ENCODE measurements at regions not wholly inside any gene's neighbourhood (a gene's known extent, or its start where the extent isn't known, plus 50 kb on each side); places are given as distances from the start of the nearest gene placed in this dataset.

DNA sequence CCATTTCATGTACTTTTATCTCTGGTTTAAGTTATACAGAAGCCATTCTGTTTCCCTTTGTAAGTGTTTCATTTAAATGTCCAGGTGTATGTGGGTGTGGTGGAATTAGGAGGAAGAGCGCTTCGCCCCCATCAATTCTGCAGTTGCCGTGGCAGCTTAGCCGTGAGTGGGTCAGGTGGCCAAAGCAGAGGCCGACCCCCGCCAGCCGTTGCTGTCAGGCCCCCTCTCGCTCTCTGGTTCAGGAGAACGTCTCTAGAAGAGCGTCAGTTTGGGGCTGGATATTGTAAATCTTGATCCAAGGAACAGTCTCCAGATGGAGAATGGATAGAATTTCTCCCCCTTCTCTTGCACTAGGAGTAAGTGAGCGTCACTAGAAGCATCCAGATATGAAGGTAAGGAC lies 367.4 kb downstream of the FOXA2 start:
- no peak for DNase-seq

GRCh38 chr20:22214296-22214695 lies 370.1 kb downstream of the FOXA2 start:
- DNase-seq = no peak

- DNase-seq = no peak
These were observed 371.1 kb downstream of the FOXA2 start for GRCh38 chr20:22213271-22213670.

- no peak for DNase-seq
These were observed 377.1 kb downstream of the FOXA2 start for GRCh38 chr20:22207280-22207679.

DNA sequence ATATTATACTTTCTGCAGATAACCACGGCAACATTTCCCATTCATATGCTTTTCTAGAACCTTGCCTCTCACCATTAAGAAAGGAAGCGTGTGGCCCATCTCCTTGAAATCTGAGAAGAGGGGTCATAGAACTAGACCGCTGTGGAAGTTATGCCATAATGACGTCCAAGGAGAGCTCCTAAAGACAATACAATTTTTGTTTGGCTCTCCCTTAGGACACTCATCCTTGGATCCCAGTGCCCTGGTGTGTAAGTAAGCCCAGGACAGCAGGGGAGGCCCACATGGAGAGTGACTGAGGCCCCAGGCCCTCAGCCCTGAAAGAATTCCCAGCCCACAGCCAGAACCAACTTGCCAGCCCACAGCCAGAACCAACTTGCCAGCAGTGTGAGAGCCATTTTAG lies 379.6 kb downstream of the FOXA2 start:
- DNase-seq = no peak

DNA sequence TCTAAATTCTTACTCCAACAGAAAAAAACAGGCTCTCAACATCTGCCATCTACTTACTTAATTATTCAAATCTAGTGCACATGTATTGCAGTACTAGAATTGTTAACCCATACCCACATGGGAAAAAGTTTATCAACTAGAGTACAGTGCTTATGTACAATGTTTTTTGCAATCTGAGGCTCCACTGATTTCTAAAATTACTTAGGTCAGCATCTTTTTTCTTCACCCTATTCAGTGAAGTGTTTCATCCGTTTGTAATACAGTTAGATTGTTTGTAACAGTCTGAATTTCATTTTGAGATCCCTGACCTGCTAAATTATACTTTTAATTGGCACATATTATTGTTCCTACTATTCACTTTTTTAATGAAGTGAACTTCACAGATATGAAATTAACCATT lies 402.2 kb downstream of the FOXA2 start:
- DNase-seq = no peak

DNA sequence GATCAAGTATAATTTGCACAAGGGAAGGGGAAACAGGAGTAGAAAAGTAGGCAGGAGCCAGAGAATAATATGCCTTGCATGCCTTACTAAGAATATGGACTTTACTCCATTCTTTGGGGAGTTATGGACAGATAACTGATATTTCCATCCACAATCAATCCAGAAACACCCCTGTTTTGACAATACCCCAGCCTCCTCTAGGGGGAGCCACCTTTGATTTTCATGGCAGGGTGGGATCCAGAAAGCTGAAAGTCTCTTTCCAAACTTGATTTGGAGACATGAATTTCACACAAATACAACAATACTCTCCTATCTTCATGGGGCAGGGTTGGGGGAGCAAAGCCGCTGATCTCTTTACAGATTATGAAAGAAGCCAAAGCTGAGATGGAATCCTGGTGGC lies 404.1 kb downstream of the FOXA2 start:
- DNase-seq = no peak

GRCh38 chr20:22160101-22160652 lies 424.2 kb downstream of the FOXA2 start:
- no peak for DNase-seq

GRCh38 chr20:22159276-22159675 lies 425.1 kb downstream of the FOXA2 start:
- DNase-seq = no peak

GRCh38 chr20:22127587-22127986 lies 422.1 kb downstream of the PAX1 start:
- no peak for DNase-seq

DNA sequence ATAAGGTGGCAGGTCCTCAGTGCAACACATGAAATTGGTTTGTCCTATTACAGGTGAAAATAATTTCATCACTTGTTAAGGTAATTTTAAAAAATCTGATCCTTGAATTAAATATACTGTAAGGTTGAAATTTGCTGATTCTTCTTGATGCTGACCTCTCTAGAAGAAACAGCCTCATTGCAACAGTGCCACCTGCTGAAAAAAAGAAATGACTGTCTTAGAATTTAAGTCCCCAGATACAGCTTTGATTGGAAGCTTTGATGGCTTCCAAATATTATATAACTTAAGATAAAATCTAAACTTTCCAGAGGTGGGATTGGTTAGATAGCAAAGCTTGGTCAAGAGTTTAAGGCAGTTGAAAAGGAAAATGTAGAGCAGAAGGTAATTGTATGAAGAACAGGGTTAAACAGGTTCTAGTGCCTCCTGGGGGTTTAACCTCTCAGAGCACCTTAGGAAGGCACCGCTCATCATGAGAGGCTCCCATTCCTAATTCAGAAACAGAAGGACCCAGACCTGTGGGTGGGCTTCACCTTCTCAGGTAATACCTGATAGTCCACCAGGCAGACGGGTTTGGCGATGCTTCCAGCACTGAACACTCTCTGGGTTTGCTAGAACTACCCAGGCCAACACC lies 401.0 kb downstream of the PAX1 start:
- no peak for DNase-seq

- DNase-seq = no peak
These were observed 396.1 kb downstream of the PAX1 start for GRCh38 chr20:22101606-22102005.

- DNase-seq = no peak
These were observed 395.2 kb downstream of the PAX1 start for GRCh38 chr20:22100686-22101085.

GRCh38 chr20:22099348-22099747 lies 393.9 kb downstream of the PAX1 start:
- DNase-seq = no peak

DNA sequence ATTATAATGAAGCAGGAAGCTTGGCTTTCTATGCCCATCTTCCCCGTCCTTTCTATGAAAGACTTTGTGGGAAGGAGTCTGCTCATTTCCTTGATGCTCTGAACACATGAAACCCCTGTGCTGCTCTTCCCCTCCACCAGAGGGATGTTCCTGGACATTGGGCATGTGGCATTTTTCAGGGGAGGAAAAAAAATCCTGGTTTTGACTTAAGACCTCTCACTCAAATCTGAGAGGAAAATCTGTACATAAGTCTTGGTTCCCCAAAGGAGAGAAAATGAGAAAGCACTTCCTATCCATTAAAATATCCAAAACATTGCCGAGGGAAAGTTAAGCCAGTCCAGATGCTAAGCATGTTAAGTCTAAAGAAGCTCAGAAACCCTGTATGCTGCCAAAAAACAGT lies 393.0 kb downstream of the PAX1 start:
- DNase-seq = no peak

GRCh38 chr20:22093122-22093521 lies 387.7 kb downstream of the PAX1 start:
- no peak for DNase-seq

GRCh38 chr20:22088882-22089281 lies 383.4 kb downstream of the PAX1 start:
- no peak for DNase-seq

DNA sequence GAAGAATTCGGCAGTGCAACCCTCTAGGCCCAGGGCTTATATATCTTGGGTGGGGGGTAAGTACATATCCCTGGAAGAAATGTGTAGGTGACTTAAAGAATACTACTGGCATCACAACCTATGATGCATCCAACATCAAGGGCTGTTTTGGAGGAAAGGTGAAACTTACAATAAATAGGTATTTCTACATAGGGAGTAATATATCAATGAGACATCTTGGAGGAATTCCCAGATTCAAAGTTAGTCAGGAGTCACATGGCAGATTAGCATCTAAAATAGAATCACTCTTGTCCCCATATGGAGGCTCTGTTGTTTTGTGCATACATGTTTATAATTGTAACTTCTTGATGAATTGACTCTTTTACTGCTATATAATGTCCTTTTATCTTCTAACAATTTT lies 375.5 kb downstream of the PAX1 start:
- no peak for DNase-seq

- DNase-seq = no peak
These were observed 369.2 kb downstream of the PAX1 start for GRCh38 chr20:22074635-22075034.

DNA sequence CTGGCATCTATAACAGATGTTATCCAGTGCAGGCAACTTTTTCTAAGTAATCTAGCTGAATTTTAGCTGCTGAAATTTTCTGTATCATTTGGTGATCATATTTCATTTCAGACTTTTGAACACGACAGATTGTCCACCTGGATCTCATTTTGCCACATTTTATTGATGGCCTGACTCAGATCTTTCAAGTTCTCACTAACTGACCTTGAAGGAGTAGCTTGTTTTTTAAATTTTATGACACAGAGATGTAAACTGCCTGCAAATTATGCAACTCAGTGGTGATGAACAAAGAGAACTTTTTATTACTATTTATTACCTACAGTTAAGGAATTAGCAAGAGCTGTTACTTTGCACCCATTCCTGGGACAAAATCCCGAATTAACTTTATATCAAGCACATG lies 366.4 kb downstream of the PAX1 start:
- no peak for DNase-seq

DNA sequence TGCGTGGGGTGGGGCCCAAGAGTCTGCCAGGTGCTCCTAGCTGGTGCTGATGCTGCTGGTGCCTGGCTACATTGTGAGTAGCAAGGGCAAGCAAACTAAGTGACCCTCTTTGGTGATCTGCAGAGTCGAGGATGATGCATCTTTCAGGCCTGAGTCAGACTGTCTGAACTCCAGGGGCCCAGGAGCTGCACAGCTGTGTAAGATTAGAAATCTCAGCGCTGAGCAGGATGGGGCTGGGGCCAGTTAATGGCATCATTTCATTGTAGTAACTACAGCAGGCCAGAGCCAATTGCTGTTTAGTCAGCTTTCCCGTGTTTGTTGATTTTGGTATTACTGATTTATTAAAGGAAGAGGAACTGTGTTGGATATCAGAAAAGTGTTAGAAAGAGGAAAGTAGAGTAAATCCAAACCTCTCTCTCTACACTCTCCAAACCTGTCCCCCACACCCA lies 365.2 kb downstream of the PAX1 start:
- DNase-seq = no peak

DNA sequence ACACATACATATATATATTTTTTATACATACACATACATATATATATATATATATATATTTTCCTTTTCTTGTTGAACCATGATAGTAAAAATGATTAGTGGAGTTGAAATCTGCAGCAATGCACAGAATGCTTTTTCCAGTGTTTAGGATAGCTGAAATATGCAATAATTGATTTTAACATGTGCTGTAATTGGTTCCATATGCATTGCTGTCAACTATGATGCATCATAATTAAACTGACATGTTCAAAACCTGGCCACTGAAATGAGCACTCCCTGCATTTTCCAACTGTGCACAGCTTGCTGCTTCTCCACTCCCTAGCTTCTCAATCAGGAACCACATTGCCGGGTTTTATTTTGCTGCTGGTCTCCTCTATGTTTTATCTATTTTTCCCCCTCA lies 358.3 kb downstream of the PAX1 start:
- no peak for DNase-seq

DNA sequence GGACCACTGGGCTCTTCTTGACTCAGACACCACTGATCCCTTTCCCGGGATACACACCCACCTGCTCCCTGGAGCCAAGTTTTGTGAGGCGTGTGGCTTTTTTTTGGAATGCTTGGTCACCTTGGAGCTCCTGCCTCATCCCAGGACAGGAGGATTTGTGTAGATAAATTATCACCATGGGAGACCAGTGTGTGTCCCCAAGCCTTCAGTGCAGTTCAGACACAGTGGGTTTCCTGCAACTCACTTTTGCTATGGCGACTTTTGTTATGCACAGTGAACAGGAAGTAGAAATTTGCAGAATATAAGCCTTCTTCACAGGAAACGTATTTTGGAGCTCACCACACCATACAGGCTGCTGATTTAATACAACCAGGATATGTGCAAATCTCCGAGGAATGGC lies 357.4 kb downstream of the PAX1 start:
- DNase-seq = no peak

- DNase-seq = no peak
These were observed 355.1 kb downstream of the PAX1 start for GRCh38 chr20:22060610-22061009.

DNA sequence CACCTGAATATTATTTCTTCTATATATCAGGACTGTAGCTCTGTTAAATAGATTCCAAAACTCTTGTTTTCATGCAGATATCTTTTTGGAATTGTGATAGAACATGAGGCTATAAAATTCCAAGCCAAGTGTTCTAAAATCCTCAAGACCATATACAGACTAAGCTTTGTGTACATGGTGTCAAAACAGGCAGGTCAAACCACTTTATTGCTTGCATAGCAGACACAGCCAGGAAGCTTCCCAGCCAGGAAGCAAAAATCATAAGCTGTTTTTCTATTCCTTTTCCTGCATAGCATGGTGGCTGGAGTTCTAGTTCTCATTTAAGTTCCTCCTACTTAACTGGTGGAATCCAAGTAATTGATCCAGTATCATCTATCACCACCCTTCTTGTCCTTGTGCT lies 353.3 kb downstream of the PAX1 start:
- no peak for DNase-seq
